ENCODE measurements at regions not wholly inside any gene's neighbourhood (a gene's known extent, or its start where the extent isn't known, plus 50 kb on each side); places are given as distances from the start of the nearest gene placed in this dataset.
A peak's percentile ranks its signal among the peaks of the same experiment; 100 is the strongest.

DNA sequence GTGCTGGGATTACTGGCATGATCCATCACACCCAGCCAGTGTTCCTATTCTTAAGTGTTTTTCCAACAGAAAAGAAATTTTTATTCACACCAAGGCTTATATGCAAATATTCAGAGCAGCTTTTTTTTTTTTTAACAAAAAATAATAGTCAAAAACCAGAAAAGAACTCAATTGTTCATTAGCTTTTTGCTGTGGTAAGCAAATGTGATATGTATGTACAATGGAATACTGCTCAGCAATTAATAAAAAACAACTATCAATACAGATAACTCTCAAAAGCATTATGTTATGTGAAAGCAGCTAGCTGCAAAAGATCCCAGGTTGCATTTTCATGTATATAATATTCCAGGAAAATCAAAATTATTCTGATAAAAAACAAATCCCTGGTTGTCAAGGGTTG lies 132.3 kb downstream of the SLIT2 start:
- Histone ChIP-seq H3K36me3 (ENCODE audit: control insufficient read depth, insufficient read depth, low read length) (no peaks in the 10 kb centered on the region), H4K8ac (ENCODE audit: low read depth in 2 of 2, low read length in 2 of 2) (no peak overlapping the region), H3K18ac (ENCODE audit: low read depth, low read length) (no peak overlapping the region), H3K14ac (replicated peaks; ENCODE audit: low read depth, low read length) (no peak overlapping the region), H2BK120ac (ENCODE audit: low read depth, low read length) (no peak overlapping the region), H3K27me3 (ENCODE audit: control insufficient read depth, insufficient read depth, low read length) (no peaks in the 10 kb centered on the region), H2AFZ (replicated peaks; ENCODE audit: low read length, poor library complexity) (no peak overlapping the region), H3K27ac (ENCODE audit: insufficient read depth, low read length) (no peak overlapping the region), H2BK20ac (ENCODE audit: low read depth, low read length) (no peak overlapping the region), H3K4me3 (ENCODE audit: insufficient read depth, low read depth, low read length) (no peak overlapping the region), H3K9me1 (ENCODE audit: insufficient read depth, low read length) (no peaks in the 10 kb centered on the region), H3K4me1 (ENCODE audit: control insufficient read depth, insufficient read depth, low read length) (no peaks in the 10 kb centered on the region), H2BK5ac (ENCODE audit: low read depth, low read length, poor library complexity, severe bottlenecking) (no peak overlapping the region), H4K91ac (ENCODE audit: insufficient read depth, low read depth, low read length) (no peak overlapping the region), H3K56ac (ENCODE audit: extremely low read depth, insufficient read depth, low read length) (no peak overlapping the region), H2AK5ac (ENCODE audit: low read depth, low read length) (no peak overlapping the region), H3K23ac (ENCODE audit: low read depth, low read length) (no peak overlapping the region), H4K20me1 (ENCODE audit: insufficient read depth, low read length) (no peaks in the 10 kb centered on the region), H2BK15ac (ENCODE audit: low read depth, low read length) (no peak overlapping the region), H2AK9ac (replicated peaks; ENCODE audit: low read depth, low read length, poor library complexity) (no peak overlapping the region), H3K79me1 (ENCODE audit: low read depth in 1 of 2, low read length in 2 of 2) (no peaks in the 10 kb centered on the region), H3K9ac (ENCODE audit: low read depth, low read length) (no peak overlapping the region), H3K9me3 (ENCODE audit: control insufficient read depth, insufficient read depth, low read length) (no peaks in the 10 kb centered on the region), H4K5ac (ENCODE audit: low read depth, low read length) (no peak overlapping the region), H3K4me2 (ENCODE audit: low read depth, low read length) (no peak overlapping the region), H3K4ac (ENCODE audit: low read depth, low read length) (no peak overlapping the region)
- intact Hi-C loops (cut with micrococcal nuclease) (loop anchor here (2.0 kb wide), 1 partner anchor 13 kb away; no protein-coding TSS in a partner anchor), dilution Hi-C loops (cut with HindIII; ENCODE audit: low sequenced_read_pairs, unreplicated experiment) (no loop called here), in situ Hi-C loops (cut with MboI; ENCODE audit: low sequenced_read_pairs) (no loop called here)
- CTCF ChIA-PET: interaction anchor here (0.6 to 1.7 kb wide), 2 partner anchors 11 to 15 kb away, joined by 3 to 5 read pairs; no protein-coding TSS in a partner anchor
- no TSS peak for BruUV-seq (replicated peaks)
- TF ChIP-seq NFE2L2 (IDR thresholded peaks at IDR 0.05; ENCODE audit: low read depth, low read length) (no peak), RAD21 (IDR thresholded peaks at IDR 0.05; ENCODE audit: low read length) (no peak), MAFK (IDR thresholded peaks at IDR 0.05; ENCODE audit: low read depth, low read length) (peak; percentile 84), BHLHE40 (IDR thresholded peaks at IDR 0.05; ENCODE audit: low read depth, low read length) (no peak), SMC3 (IDR thresholded peaks at IDR 0.05; ENCODE audit: low read depth, low read length) (no peak), RCOR1 (IDR thresholded peaks at IDR 0.05; ENCODE audit: insufficient replicate concordance, low read length) (no peak), RFX5 (IDR thresholded peaks at IDR 0.05; ENCODE audit: low read depth, low read length) (no peak), MXI1 (IDR thresholded peaks at IDR 0.05; ENCODE audit: borderline replicate concordance, low read depth, low read length) (no peak), USF2 (IDR thresholded peaks at IDR 0.05; ENCODE audit: low read depth, low read length) (no peak)
- DNase-seq (no peak), ATAC-seq (ENCODE audit: low read depth) (no peak)
- POLR2A ChIA-PET (ENCODE audit: unreplicated experiment): no interaction called here
